Endothelial cell of hepatic sinusoid (primary cell): ENCODE measurements at regions not wholly inside any gene's neighbourhood (a gene's known extent, or its start where the extent isn't known, plus 50 kb on each side); places are given as distances from the start of the nearest gene placed in this dataset.

Experiments used
- in situ Hi-C: cut with HindIII; loops from 2 replicates; pipeline ENCODE4 v1.10.0; 2017; ENCODE audit warnings: low sequenced_read_pairs

DNA sequence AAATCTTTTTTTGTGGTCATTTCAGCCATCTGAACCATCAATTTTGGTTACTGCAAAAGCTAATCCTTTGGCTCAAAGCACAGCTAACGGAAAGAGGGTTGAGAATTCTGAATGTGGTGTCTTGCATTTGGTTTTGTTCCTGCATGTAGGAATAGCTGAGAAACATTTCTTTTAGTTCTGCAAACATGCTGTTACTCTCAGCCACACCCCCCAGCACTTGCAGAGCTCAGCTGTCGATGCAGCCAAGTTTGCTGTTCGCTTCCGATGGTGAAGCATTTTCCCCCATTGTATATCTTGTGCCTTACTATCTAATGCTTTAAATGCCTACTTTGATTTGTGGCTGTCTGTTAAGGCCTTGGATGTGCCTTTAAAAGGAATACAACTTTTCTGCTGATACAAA, 294.9 kb upstream of the FANCL start:
- in situ Hi-C loops: no loop called here

DNA sequence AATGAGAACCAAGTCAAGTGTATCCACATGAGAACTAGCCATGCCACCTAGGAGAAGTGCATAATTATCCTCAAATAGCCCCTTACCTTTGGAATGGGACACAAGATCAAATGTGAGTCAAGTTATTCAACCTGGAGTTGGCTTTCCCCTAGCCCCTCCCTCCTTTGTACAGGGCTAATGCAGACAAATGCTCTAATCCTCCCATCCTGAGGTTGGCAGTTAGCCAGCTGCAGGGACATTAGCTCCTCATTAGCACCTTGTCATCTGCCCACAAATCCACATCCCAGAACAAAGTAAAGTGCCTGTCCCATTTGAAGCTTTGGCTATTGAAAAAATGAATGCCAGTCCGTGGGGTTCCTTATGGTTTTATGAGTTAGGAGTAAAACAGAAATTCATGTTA, 294.1 kb upstream of the FANCL start:
- in situ Hi-C loops: no loop called here

DNA sequence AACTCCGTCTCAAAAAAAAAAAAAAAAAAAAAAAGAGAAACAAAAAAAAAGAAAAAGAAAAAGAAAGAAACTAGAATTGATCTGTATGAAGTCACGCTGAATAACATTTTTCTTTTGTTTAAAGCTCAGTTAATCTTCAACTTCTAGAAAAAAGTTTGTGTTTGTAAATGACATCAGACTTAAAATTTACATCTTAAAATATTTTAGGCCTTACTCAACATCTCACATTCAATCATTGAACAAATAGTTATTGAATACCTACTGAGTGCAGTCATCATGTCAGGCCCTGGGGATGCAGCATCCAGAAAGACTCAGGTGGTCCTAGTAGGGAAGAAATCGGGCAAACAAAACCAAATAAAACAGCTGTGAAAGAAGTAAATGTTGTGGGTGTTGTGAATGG, 292.3 kb upstream of the FANCL start:
- in situ Hi-C loops: no loop called here

DNA sequence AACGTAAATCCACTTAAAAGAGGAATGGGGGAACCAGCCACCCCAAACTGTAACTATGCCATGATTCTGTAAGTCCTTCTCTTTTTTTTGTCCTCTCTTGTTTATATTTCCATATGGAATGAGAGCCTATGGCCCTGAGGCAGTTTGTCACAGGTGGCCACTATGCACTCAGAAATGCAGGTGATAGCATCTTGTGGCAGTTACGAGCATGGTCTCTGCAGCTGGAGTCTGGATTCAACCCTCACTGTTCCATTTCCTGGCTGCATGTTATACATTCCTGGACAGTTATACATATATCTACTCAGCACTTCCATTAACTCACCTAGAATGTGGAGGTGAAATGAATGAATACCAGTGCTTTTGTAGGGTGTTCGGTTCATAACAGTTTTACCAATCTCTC, 291.5 kb upstream of the FANCL start:
- in situ Hi-C loops: no loop called here

DNA sequence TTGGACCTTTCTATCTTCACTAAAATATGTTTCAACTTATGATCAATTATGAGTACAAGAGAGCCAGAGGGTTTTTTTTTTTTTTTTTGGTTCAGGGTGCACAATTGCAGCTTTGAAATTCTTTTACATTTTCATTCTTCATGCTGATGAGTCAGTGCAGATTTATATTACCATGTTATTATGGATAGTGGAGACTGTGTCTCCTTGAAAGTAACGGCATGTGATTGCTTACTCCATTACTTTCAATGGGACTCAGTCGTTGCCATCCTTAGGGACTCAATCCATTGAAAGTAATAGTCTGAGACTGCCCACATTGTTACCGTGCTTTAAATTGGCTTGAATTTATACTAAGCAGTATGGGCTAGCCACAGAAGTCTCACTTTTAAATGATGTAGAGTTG, 286.5 kb upstream of the FANCL start:
- in situ Hi-C loops: no loop called here

DNA sequence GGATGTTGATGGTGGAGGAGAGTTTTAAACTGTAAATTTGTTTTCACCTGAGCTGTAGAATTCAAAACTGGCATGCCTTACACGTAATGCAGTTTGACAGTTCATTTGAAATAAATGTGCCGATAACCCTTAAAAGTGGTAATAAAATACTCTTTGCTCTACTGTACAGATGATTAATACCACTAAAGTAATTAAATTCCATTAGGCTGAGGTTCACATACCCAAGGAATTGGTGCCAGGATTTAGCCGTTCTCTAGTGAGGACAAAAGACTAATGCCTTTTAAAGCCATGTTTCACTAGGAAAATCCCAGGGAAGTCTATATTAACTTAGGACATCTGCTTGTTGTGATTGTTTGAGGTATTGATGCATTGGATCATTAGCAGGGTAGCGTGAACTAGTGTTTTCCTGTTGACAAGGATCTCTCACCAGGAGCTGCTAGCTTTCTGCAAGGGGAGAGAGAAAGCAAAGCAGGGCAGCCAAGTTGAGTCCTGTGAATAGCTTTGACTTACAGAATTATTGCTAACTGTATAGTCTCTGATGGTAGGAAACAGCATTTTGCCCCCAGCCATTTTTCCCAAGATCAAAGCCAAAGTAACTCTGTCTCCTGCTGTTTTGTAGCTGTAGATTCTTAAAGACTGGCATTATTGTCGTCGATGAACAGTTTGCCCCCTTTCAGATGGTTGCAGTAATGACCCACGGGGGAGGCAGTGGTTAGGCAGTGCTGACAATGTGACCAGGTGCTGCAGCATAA, 280.9 kb upstream of the FANCL start:
- in situ Hi-C loops: no loop called here

DNA sequence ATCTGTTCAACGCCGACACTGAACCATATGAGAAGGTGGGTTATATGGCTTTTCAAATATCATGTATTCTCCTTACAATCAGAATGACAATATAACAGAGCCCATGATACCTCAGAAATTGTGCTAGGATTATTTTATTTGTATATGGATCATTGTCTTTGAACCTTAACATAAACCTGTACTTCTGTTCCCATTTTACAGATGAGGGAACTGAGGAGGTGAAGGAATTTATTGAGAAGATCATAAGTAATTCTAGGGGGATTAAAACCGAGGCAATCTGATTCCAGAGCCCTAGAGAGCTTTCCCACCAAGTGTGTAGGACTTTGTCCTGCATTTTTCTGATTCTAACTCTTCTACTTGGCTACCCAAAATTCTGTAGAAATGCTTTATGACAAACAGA, 279.8 kb upstream of the FANCL start:
- in situ Hi-C loops: no loop called here

DNA sequence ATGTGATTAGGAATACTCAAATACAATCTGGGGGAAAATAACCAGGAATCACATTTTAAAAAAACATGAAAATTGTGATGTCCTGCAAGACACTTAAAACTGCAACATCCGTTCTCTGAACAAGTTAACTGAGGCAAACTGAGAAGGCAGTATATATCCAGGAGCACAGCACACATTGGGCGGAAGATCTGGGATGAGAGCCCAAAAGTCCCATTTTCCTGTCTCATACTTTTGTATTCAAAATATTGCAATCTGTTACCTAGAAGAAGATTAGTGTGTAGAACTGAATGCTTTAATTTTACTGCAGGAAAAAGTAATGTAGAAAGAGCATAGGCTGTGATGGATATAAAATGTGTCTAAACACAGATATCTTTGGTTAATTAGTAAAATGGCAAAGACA, 276.8 kb upstream of the FANCL start:
- in situ Hi-C loops: no loop called here

DNA sequence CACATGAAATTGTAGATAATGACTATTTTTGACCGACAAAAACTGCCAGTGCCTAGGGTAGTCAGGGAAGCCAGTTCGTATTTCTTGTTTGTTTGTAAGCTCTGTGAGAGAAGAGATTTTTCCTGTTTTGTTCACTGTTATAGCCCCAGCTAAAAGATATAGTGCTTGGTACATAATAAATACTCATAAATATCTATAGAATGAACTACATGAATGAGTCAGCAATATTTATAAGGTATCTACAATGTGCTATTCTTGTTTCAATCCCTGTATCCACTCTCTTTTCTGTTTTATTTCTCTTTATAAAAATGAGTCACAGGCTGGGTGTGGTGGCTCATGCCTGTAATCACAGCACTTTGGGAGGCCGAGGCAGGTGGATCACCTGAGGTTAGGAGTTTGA, 275.6 kb upstream of the FANCL start:
- in situ Hi-C loops: no loop called here

DNA sequence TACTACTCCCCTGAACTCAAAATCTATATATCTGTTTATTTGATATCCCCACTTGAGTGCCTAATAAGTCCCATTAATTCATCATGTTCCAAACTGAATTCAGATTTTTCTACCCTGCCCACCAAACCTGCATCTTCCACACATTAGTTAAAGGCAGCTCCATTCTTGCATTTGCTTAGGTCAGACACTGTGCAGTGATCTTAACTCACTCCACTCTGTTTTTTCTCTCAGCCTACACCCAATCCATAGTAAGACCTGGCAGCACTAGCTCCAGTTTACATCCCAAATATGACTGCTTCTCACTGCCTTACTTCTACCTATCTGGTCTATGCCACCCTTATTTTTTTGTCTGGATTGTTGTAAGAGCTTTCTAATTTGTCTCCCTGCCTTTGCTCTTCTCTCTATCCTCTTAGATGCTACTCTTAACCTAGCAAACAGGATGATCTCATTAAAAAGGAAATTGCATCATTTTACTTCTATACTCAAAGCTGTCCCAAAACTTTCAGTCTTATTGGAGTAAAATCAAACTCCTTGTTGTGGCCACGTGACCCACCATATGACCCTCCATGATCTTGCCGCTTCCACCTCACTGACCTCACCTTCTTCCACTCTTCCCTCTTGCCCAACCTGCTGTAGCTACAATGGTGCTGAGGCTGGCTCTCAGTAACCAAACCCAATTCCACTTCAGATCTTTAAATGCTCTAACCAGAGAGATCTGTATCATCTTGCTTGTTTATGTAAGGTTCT, 274.9 kb upstream of the FANCL start:
- in situ Hi-C loops: no loop called here

DNA sequence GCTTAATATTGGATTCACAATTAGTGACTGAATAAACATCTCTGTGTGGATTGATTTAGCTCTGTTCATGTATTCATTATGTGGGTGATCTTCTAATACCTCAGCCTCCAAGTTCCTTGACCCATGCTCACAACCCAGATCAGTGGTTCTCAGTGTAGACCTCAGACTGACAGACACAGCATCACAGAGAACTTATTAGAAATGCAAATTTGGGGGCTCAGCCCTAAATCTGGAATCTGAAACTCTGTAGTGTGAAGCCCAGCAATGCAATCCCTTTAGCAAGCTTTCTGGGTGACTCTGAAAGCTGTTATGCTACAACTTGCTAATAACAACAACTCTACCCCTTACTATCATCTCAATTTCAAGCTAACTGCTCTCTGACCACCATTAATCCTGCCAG, 273.1 kb upstream of the FANCL start:
- in situ Hi-C loops: no loop called here

DNA sequence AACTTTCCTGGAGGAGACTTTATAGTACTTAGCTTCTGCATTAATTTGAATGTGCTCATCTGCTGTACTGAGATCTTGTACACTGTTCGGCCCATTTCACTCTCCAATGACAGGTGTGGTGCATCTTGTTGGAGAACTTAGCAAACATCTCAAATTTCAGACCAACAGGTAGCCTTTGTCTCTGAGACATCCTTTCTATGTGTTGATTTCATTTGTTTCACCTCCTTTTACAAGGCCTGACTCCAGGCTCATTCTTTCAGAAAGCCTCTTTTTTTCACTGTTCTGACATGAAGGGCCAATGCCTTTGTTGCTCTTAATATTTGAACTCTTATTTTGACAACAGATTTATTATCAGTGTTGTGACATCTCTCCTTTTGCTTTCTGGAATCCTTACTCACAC, 271.8 kb upstream of the FANCL start:
- in situ Hi-C loops: no loop called here

DNA sequence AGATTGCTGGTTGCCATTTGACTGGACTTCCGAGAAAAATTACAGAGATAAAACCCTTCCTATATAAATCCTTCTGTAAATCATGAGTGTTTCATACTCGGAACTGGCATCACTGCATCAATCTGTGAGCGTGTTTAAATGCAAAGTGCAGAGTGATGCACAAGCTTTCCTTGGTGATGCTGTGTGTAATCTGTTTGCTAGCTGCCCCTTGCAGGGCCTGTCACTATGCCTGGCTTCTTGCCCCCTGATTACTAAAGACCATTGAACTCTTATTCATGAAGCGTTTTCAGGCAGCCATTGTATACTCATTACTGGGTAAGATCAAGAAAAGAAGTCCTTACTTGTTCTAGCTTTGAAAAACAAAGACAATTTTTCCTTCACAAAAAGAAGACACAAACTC, 266.9 kb upstream of the FANCL start:
- in situ Hi-C loops: no loop called here

DNA sequence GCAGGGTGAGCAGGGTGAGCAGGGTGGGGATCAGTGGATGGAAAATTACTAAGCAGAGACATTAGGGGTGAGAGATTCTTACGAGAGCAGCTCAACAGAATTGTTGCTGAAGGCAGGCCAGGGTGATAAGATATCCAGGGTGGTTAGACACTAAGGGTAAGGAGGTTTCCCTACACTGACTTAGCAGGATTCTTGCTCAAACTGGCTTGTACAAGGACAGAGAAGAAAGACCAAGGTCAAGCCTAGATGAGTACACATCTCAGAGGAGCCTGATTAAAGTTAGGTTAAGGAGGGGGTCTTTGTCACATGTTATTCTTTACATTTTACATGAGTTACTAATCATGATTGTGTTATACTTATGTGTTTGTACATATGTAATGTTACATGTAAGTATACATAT, 262.8 kb upstream of the FANCL start:
- in situ Hi-C loops: no loop called here

DNA sequence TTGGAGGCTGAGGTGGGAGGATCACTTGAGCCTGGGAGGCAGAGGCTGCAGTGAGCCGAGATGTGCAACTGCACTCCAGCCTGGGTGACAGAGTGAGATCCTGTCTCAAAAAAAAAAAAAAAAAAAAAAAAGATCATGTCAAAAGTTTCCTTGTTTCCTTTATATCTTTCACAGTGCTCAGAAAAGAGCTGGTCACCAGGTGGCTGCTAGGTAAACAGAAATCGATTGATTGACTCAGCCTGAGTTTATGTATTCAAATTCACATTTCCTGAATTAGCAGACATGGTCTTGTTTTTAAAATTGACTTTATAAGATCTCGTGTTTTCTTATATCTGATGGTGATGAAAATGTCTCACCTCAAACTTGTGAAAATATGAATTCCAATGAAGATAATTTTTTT, 261.8 kb upstream of the FANCL start:
- in situ Hi-C loops: no loop called here

DNA sequence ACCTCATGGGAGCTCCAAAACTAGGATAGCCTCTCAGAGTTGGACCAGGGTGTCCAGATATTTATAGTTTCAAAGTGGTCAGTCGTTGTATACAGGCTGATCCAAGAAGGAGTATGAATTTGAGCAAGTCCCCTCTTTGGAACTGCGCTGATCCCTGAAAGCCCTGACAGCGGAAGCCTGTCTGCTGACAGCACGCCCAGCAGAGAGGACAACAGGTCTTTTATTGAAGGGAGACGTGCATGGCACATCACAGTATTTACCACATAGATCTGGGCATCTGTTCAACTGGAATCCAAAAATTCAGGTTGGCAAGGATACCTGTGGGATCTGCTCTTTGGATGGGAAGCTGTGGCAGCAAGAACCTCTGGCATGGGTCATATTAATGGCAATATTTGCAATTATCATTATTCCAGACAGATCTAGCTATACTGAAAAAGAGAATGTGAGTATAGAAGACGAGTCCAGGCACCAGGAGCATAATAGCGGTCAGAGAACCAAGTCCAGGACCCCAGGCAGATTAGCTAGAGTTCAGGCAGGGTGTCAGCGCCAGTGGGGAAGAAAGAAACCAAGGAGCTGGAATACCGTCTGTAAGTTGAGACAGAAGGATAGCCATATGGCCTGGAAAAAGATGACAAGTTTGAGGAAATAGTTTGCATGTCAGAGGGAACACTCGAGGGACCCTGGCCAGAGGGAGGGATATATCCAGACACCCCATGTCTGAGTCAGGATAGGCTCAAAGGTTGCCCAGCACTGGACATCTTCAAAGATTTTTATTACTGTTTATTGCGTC, 260.4 kb upstream of the FANCL start:
- in situ Hi-C loops: no loop called here

DNA sequence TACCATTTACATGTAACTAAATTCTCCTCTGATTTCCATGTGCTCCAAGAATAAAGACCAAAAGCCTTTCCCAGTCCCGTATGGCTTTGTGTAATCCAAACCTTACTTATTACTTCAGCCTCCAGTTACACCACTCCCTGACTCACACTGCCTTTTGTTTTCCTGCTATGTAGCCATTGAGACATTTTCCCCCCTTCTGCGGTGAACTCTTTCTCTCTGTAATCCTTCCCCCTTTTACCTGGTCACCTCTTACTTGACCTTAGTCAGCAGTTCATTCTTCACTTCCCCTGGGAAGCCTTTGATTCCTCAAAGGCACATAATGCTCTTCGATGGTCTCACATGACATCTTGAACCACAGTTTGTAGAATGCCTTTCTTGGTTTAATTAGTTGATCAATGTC, 256.0 kb upstream of the FANCL start:
- in situ Hi-C loops: no loop called here

DNA sequence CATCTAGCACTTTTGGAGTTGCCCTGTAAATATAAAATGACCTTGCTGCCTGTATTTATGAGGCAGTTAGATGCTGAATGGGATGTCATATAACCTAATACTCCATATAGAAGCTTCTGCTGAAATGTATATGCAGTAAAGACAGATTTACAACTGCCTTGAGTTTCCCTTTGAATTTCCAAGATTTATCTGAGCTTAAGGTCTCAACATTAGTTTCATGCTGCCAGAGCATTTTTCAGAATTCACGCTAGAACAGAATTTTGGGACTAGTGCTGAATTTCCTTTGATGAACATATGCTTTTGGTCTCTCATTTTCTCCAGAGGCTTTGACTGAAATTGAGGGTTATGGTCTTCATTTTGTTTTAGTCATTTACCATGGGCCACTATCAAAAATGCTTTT, 254.7 kb upstream of the FANCL start:
- in situ Hi-C loops: no loop called here

DNA sequence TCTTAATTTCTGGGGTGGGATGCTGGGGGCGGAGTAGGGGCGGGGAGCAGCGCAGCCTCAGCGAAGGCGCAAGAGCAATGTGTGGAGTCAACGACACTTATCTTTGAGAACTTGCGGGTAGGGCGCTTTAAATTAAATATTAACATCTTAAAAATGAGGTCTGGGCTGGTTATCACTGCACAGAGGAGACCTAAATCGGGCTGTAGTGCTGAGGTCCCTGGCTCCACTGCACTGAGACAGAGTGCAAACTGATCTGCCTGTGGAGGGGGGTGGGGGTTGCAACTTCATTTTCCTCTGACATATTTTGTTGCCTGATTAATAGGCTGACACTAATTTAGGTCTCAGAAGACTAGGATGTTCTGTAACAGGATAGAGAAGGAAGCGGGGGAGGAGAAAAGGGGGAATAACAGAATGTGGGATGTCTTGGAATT, 253.0 kb upstream of the FANCL start:
- in situ Hi-C loops: no loop called here

DNA sequence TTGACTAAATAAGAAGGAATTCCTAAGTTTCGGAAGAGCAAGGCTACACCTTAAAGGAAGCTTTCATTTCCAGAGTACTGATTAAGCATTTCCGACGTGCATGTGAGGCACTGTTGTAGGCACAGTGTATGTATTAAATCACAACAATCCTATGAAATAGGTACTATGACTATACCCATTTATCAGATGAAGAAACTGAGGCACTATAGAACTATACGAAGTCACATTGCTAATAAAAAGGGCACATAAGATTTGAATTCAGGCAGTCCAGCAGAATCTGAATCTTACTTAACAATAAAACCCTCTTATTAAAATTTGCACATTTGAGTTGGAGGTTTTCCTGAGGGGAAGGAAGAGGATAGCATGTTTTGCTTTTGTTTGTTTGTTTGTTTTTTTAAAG, 243.5 kb upstream of the FANCL start:
- in situ Hi-C loops: no loop called here

DNA sequence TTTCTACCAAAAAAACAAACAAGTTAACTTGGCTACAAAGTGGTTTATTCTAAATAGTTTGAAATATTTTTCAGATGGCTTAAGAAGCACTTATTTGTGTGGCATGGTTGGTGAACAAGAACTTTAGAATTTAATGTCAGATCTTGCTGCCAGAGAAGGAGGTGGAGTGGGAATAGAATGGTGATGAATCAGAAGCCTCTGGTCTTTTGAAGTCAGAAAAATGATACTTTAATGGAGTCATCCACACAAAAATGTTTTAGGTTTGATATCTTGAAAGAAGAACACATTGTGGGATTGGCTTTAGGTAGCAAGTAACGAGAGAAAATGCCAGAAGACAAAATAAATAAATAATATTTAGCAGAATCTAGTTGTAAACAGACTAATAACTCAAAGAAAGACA, 243.1 kb upstream of the FANCL start:
- in situ Hi-C loops: no loop called here

DNA sequence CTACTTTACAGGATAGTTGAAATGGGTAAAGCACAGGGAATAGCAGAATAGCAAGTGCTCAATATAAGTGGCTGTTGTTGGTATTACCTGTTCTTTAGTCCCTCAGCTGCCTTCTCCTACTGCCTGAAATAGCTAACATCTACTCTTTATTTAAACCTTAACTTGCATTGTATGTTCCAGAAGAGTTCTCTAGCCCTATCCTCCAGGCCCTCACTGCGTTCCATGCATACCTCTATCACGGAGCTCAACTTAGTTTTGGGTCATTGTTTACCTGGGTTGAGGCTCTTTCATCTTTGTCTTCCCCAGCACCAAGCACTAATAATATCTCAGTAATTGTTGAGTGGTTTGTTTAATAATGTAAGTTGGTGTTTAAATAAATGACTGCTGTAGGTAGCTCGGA, 242.2 kb upstream of the FANCL start:
- in situ Hi-C loops: no loop called here
